Mesothelial cell of epicardium (in vitro differentiated cells): ENCODE measurements at regions not wholly inside any gene's neighbourhood (a gene's known extent, or its start where the extent isn't known, plus 50 kb on each side); places are given as distances from the start of the nearest gene placed in this dataset.

Experiments used
- DNase-seq, 2 experiments: peaks; one replicate each; pipeline ENCODE4 v3.0.0; 2021; ENCODE audit warnings: low spot score in 2 of 2; ENCODE audit not compliant: unreplicated experiment in 2 of 2
- H3K27ac Mint-ChIP-seq: 2 replicates; pipeline ENCODE4 v1.8.0; 2021; ENCODE audit warnings: mixed read lengths
- H3K27me3 Mint-ChIP-seq: 2 replicates; pipeline ENCODE4 v1.8.0; 2021; ENCODE audit warnings: low read depth, mixed read lengths
- H3K36me3 Mint-ChIP-seq: 2 replicates; pipeline ENCODE4 v1.8.0; 2021; ENCODE audit warnings: mixed read lengths
- H3K4me1 Mint-ChIP-seq: 2 replicates; pipeline ENCODE4 v1.8.0; 2021; ENCODE audit warnings: mixed read lengths
- H3K4me3 Mint-ChIP-seq: 2 replicates; pipeline ENCODE4 v1.8.0; 2021; ENCODE audit warnings: mild to moderate bottlenecking, moderate library complexity, mixed read lengths
- H3K9me3 Mint-ChIP-seq: 2 replicates; pipeline ENCODE4 v1.8.0; 2021; ENCODE audit warnings: mixed read lengths
- CTCF ChIP-seq: fragments of 200-600 bp; sonication (generic); IDR thresholded peaks from one replicate; pipeline ENCODE4 v1.5.0; 2021; ENCODE audit warnings: antibody characterized with exemption; ENCODE audit not compliant: unreplicated experiment

- no peak overlapping the region for H3K4me3 Mint-ChIP-seq
- H3K9me3 Mint-ChIP-seq, result peaks cover 15% of the 10 kb centered on the region
- no peak for DNase-seq
- H3K36me3 Mint-ChIP-seq, result peaks cover 1% of the 10 kb centered on the region
- peaks cover 14% of the 10 kb centered on the region for H3K4me1 Mint-ChIP-seq
- no peak overlapping the region for H3K27ac Mint-ChIP-seq
- TF ChIP-seq CTCF, result no peak
- H3K27me3 Mint-ChIP-seq, result no peaks in the 10 kb centered on the region
Measured at GRCh38 chr2:191476901-191477300, 201.0 kb upstream of the NABP1 start.

GRCh38 chr2:191478799-191479679, 198.9 kb upstream of the NABP1 start:
- peaks cover 36% of the 10 kb centered on the region for H3K9me3 Mint-ChIP-seq
- TF ChIP-seq CTCF, result no peak
- no peak overlapping the region for H3K27ac Mint-ChIP-seq
- no peaks in the 10 kb centered on the region for H3K27me3 Mint-ChIP-seq
- peaks cover 8% of the 10 kb centered on the region for H3K36me3 Mint-ChIP-seq
- DNase-seq, result no peak
- peaks cover 14% of the 10 kb centered on the region for H3K4me1 Mint-ChIP-seq
- H3K4me3 Mint-ChIP-seq, result no peak overlapping the region

GRCh38 chr2:191479680-191480023, 198.3 kb upstream of the NABP1 start:
- peaks cover 8% of the 10 kb centered on the region for H3K36me3 Mint-ChIP-seq
- H3K4me3 Mint-ChIP-seq, result no peak overlapping the region
- no peaks in the 10 kb centered on the region for H3K27me3 Mint-ChIP-seq
- TF ChIP-seq CTCF, result no peak
- H3K4me1 Mint-ChIP-seq, result peaks cover 14% of the 10 kb centered on the region
- DNase-seq, result no peak
- H3K27ac Mint-ChIP-seq, result no peak overlapping the region
- H3K9me3 Mint-ChIP-seq, result peaks cover 41% of the 10 kb centered on the region

- Mint-ChIP-seq H3K36me3 (peaks cover 8% of the 10 kb centered on the region), H3K9me3 (peaks cover 42% of the 10 kb centered on the region), H3K27ac (no peak overlapping the region), H3K27me3 (no peaks in the 10 kb centered on the region), H3K4me3 (no peak overlapping the region), H3K4me1 (peaks cover 14% of the 10 kb centered on the region)
- no peak for TF ChIP-seq CTCF
- DNase-seq, result no peak
Measured at GRCh38 chr2:191481305-191482070, 196.4 kb upstream of the NABP1 start.

- Mint-ChIP-seq H3K4me3 (no peak overlapping the region), H3K36me3 (peaks cover 8% of the 10 kb centered on the region), H3K27me3 (no peaks in the 10 kb centered on the region), H3K4me1 (peaks cover 15% of the 10 kb centered on the region), H3K9me3 (peaks cover 42% of the 10 kb centered on the region), H3K27ac (no peak overlapping the region)
- no peak for DNase-seq
- TF ChIP-seq CTCF, result no peak
Measured at GRCh38 chr2:191483117-191483516, 194.8 kb upstream of the NABP1 start.
